Ishikawa (cell line): ENCODE measurements at regions not wholly inside any gene's neighbourhood (a gene's known extent, or its start where the extent isn't known, plus 50 kb on each side); places are given as distances from the start of the nearest gene placed in this dataset.

ENCODE experiments used
- CEBPB ChIP-seq: IDR thresholded peaks from 2 replicates; pipeline ENCODE4 v1.6.1; 2012
- CREB1 ChIP-seq: IDR thresholded peaks from 2 replicates; pipeline ENCODE4 v1.6.1; 2012; ENCODE audit warnings: low read depth
- EP300 ChIP-seq: IDR thresholded peaks from 2 replicates; pipeline ENCODE4 v1.6.1; 2012; ENCODE audit warnings: borderline replicate concordance
- FOXM1 ChIP-seq: IDR thresholded peaks from 2 replicates; pipeline ENCODE4 v1.6.1; 2012; ENCODE audit warnings: low read depth, borderline replicate concordance
- NFIC ChIP-seq: IDR thresholded peaks from 2 replicates; pipeline ENCODE4 v1.6.1; 2012
- RAD21 ChIP-seq: IDR thresholded peaks from 2 replicates; pipeline ENCODE4 v1.6.1; 2012; ENCODE audit warnings: low read depth
- REST ChIP-seq: IDR thresholded peaks from 2 replicates; pipeline ENCODE4 v1.6.1; 2012; ENCODE audit warnings: low read depth, mild to moderate bottlenecking
- TAF1 ChIP-seq: IDR thresholded peaks from 2 replicates; pipeline ENCODE4 v1.6.1; 2012; ENCODE audit warnings: low read depth, mild to moderate bottlenecking
- TCF12 ChIP-seq: IDR thresholded peaks from 2 replicates; pipeline ENCODE4 v1.6.1; 2012; ENCODE audit warnings: low read depth
- TEAD4 ChIP-seq: IDR thresholded peaks from 2 replicates; pipeline ENCODE4 v1.6.1; 2012
- YY1 ChIP-seq: IDR thresholded peaks from 2 replicates; pipeline ENCODE4 v1.6.1; 2012; ENCODE audit warnings: low read depth

DNA sequence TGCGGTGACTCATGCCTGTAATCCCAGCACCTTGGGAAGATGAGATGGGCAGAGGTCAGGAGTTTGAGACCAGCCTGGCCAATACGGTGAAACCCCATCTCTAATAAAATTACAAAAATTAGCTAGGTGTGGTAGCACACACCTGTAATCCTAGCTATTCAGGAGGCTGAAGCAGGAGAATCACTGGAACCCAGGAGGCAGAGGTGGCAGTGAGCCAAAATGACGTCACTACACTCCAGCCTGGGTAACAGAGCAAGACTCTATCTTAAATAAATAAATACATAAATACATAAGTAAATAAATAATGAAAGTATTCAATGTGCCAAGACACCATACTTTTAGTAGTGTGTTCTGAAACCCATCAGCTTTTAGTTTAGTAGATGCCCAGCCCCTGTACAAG lies 308.1 kb upstream of the FLRT2 start:
- no peak for TF ChIP-seq TAF1
- TF ChIP-seq RAD21, result no peak
- TF ChIP-seq REST, result no peak
- TF ChIP-seq FOXM1, result no peak
- TF ChIP-seq EP300, result no peak
- no peak for TF ChIP-seq YY1
- TF ChIP-seq CREB1, result no peak
- peak; percentile 56 for TF ChIP-seq NFIC
- no peak for TF ChIP-seq TEAD4
- TF ChIP-seq CEBPB, result no peak
- no peak for TF ChIP-seq TCF12
